ENCODE measurements at regions not wholly inside any gene's neighbourhood (a gene's known extent, or its start where the extent isn't known, plus 50 kb on each side); places are given as distances from the start of the nearest gene placed in this dataset.
"Not testable (repeated sequence)": the region's sequence is repeated elsewhere in the genome, so short reads cannot be mapped to it uniquely, and the experiment has no call there.

GRCh38 chr3:84318273-84318809 is 640.4 kb upstream of the CADM2 start:
- H3K9me2 ChIP-seq (replicated peaks; ENCODE audit: insufficient read depth, low read length), result no peaks in the 10 kb centered on the region
- no peaks in the 10 kb centered on the region for H3K27me3 ChIP-seq (ENCODE audit: low read length)
- no peak overlapping the region for H2AFZ ChIP-seq (ENCODE audit: low read length)
- no peaks in the 10 kb centered on the region for H4K20me1 ChIP-seq (ENCODE audit: insufficient read depth, low read depth, low read length)
- no peak overlapping the region for H3K4me2 ChIP-seq (ENCODE audit: low read depth, low read length, poor library complexity, severe bottlenecking)
- no peak overlapping the region for H3K27ac ChIP-seq (ENCODE audit: low read length)
- no peaks in the 10 kb centered on the region for H3K36me3 ChIP-seq (ENCODE audit: insufficient read depth, low read length)
- H3K9me3 ChIP-seq (ENCODE audit: low read length), result peaks cover 15% of the 10 kb centered on the region; the same call in 1 of the 2 replicates
- no peaks in the 10 kb centered on the region for H3K79me2 ChIP-seq (ENCODE audit: low read length)
- no peak overlapping the region for H3K9ac ChIP-seq (ENCODE audit: low read length)
- no peak for DNase-seq
- no peak overlapping the region for H3K4me3 ChIP-seq (ENCODE audit: low read length)
- H3K4me1 ChIP-seq (ENCODE audit: low read length), result no peaks in the 10 kb centered on the region

GRCh38 chr3:84365563-84366278 is 593.1 kb upstream of the CADM2 start:
- H3K4me1 ChIP-seq (ENCODE audit: low read length); H3K4me2 ChIP-seq (ENCODE audit: low read depth, low read length, poor library complexity, severe bottlenecking); H3K27ac ChIP-seq (ENCODE audit: low read length); H4K20me1 ChIP-seq (ENCODE audit: insufficient read depth, low read depth, low read length); H2AFZ ChIP-seq (ENCODE audit: low read length); H3K79me2 ChIP-seq (ENCODE audit: low read length); H3K36me3 ChIP-seq (ENCODE audit: insufficient read depth, low read length); DNase-seq; H3K27me3 ChIP-seq (ENCODE audit: low read length); H3K9me2 ChIP-seq (replicated peaks; ENCODE audit: insufficient read depth, low read length); H3K9ac ChIP-seq (ENCODE audit: low read length); H3K4me3 ChIP-seq (ENCODE audit: low read length): not testable (repeated sequence)
- peaks cover 12% of the 10 kb centered on the region for H3K9me3 ChIP-seq (ENCODE audit: low read length)

Measured in Karpas-422 (cell line).